ENCODE measurements at regions not wholly inside any gene's neighbourhood (a gene's known extent, or its start where the extent isn't known, plus 50 kb on each side); places are given as distances from the start of the nearest gene placed in this dataset.
A peak's percentile ranks its signal among the peaks of the same experiment; 100 is the strongest.

DNA sequence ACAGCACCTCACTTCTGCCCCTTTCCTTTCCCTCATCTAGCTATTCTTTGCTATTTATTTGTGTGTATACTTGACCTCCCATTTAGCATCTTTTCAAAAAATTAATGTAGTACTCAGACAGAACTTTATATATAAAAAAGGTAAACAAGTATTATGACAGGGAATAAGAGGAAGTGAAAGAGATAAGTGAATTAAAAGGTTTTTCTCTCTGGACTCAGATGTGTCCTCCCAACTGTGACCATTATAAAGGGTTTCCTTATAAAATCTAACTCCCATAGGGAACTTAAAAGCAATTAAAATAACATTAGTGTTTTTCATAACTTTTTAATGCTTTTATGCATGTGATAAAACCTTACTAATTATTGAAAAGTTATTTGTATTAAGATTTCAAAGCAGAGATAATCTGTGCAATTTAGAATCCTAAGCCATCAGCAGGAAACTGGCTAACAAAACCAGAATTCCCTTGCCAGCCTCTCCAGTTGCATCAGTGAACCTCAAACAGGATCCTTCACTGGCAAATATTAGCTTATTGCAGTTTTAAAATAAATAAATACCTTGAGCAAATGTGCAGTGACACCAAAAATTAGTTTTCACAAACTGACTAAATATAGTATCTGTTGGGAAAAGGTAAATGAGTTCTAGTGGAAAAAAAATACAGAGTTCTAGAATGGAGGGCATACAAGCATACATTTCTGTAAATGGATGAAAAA, 930.7 kb downstream of the BCL11A start:
- no peak for DNase-seq

- no peak for DNase-seq
Measured at GRCh38 chr2:59604123-59604522, 949.3 kb downstream of the BCL11A start.

DNA sequence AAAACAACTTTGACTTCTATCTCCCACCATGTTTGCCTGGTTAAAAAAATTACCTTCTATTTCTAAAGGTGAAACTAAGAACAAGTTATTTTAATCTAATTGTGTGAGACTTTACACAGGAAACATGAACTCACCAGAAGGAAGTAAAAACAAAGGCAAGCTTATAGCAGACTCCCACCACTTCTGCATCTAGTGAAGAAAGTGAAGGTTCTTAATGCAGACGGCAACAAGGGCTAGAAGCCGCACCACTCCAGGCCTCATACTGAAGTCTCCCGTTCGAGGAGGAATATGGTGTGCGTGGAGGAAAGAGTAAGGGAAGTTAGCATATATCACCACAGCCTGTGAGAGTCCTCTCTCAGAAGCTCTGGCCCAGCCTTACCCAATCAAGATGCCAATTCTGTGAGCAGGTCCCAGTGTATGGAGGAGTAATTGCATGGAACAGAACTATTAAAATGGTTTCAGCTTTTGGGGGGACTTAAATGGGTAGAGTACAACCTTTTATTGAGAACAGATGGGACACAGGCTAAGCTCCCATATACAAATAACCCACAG, 958.7 kb downstream of the BCL11A start:
- DNase-seq, result no peak

GRCh38 chr2:59590798-59591197, 962.7 kb downstream of the BCL11A start:
- no peak for DNase-seq

GRCh38 chr2:59589881-59590280, 963.6 kb downstream of the BCL11A start:
- no peak for DNase-seq

GRCh38 chr2:59588286-59588685, 965.2 kb downstream of the BCL11A start:
- no peak for DNase-seq

- DNase-seq, result no peak
Measured at GRCh38 chr2:59586176-59586575, 967.3 kb downstream of the BCL11A start.

DNA sequence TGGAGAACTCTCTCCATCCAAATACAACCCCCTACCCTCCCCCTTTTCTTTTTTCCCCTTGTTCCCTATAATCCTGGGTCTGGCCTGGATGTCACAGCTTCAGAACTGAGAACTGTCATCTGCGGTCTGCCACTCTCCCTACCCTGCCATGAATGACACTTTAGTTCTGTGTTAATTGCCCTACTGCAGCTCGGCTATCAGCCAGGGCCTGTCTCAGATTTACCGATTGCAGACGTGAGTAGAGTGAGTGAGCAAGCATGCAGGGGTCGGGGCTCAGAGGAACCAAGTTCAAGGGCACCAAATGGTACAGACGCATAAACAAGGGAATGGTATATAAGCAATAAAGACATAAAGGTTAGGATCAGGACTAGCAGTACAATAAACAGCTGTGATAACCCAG, 967.8 kb downstream of the BCL11A start:
- no peak for DNase-seq

GRCh38 chr2:59584958-59585357, 968.5 kb downstream of the BCL11A start:
- peak; percentile 60 for DNase-seq

GRCh38 chr2:59583173-59583765, 970.2 kb downstream of the BCL11A start:
- no peak for DNase-seq

GRCh38 chr2:59578349-59578748, 975.1 kb downstream of the BCL11A start:
- peak; percentile 3 for DNase-seq

- peak; percentile 18 for DNase-seq
Measured at GRCh38 chr2:59575191-59575590, 978.3 kb downstream of the BCL11A start.

DNA sequence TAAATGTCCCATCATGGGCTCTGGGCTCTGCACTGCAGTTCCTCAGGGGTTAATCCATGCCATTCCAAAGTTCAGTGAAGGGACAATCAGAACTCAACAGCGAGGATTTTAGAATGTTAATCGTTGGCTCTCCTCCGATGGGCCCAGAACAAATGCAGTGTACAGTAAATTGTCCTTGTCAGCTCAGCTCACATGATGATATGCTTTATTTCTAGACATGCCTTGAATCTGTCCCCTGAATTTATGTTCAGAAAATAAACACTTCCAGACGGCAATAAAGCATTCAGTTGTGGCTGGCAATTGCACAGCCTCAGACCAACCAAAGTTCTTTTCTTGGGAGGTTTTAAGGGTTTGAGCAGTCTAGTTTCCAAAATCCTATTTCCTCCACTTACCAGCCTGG, 981.2 kb downstream of the BCL11A start:
- no peak for DNase-seq

GRCh38 chr2:59570818-59571217, 982.6 kb downstream of the BCL11A start:
- DNase-seq, result no peak

DNA sequence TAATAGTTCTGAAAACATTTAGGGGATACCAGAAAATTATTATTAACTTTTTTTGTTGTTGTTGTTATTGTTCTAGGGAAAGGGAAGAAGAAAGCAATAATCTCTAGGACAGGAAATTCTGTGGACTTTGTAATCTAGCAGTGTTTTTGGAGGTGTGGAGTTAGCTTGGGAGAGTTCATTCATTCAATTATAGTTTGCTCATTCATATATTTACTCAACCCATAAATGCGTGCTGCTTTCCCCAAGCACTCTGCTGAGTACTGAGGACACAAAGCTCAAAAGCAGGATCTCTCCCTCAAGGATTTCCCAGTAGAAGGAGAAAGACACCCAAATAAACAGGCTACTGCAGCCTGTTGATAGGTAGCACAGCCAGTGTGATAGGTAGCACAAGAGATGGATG, 984.3 kb downstream of the BCL11A start:
- no peak for DNase-seq

- no peak for DNase-seq
Measured at GRCh38 chr2:59568461-59568860, 985.0 kb downstream of the BCL11A start.

GRCh38 chr2:59567151-59567550, 986.3 kb downstream of the BCL11A start:
- DNase-seq, result no peak

GRCh38 chr2:59566739-59567138, 986.7 kb downstream of the BCL11A start:
- no peak for DNase-seq

- no peak for DNase-seq
Measured at GRCh38 chr2:59561281-59561680, 992.2 kb downstream of the BCL11A start.

- DNase-seq, result no peak
Measured at GRCh38 chr2:59560769-59561168, 992.7 kb downstream of the BCL11A start.

DNA sequence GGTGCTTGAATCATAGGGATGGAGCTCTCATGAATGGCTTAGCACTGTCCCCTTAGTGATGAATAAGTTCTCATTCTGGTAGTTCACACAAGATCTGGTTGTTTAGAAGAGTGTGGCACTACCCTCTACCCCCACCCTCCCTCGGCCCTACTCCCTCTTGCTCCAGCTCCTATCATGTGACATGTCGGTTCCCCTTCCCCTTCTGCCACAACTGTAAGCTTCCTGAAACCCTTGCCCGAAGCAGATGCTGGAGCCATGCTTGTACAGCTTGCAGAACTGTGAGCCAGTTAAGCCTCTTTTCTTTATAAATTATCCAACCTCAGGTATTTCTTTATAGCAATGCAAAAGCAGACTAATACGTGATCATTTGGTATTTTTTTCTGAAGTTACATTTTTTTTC, 1012.6 kb downstream of the BCL11A start:
- DNase-seq, result no peak

GRCh38 chr2:59538398-59538911, 1015.0 kb downstream of the BCL11A start:
- no peak for DNase-seq

GRCh38 chr2:59532808-59533207, 1020.6 kb downstream of the BCL11A start:
- DNase-seq, result no peak

DNA sequence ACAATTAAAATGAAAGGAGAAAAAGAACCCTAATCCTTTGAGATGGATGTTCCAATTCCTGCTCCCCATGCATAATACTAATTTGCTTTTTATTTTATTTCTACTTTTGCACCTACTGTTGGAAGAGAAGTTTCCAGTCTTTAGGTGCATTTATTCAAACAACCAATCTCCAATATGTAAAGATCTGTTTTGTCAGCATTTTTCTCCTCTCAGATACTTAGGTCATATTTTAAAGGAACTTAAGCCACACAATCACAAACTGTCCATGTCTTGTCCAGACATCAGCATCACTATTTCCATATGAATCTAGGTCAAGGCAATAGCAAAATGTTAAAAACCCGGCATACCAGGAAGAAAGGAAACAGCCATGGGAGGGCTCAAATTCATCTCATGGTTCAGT, 1023.2 kb downstream of the BCL11A start:
- DNase-seq, result no peak

Data from OCI-M1 (cell line).